Activated CD4-positive, alpha-beta T cell treated with anti-CD3 and anti-CD28 coated beads, Interleukin-2, Interleukin-6, amounts not matched to agents 100 ng/mL and 50 ng/mL, durations not matched to agents 16 hours and 8 hours (primary cell): ENCODE measurements at regions not wholly inside any gene's neighbourhood (a gene's known extent, or its start where the extent isn't known, plus 50 kb on each side); places are given as distances from the start of the nearest gene placed in this dataset.
"Not testable (repeated sequence)": the region's sequence is repeated elsewhere in the genome, so short reads cannot be mapped to it uniquely, and the experiment has no call there.

Source experiments
- DNase-seq: peaks from one replicate; pipeline ENCODE4 v3.0.0-alpha.2; 2020

- not testable (repeated sequence) for DNase-seq
These were observed 290.4 kb downstream of the RTP5 start for GRCh38 chr2:242159921-242160320.

GRCh38 chr2:242165115-242165514, 295.6 kb downstream of the RTP5 start:
- not testable (repeated sequence) for DNase-seq

- not testable (repeated sequence) for DNase-seq
These were observed 301.8 kb downstream of the RTP5 start for GRCh38 chr2:242171290-242171689.
